CD4-positive, CD25-positive, alpha-beta regulatory T cell (primary cell): ENCODE measurements at regions not wholly inside any gene's neighbourhood (a gene's known extent, or its start where the extent isn't known, plus 50 kb on each side); places are given as distances from the start of the nearest gene placed in this dataset.
"Not testable (repeated sequence)": the region's sequence is repeated elsewhere in the genome, so short reads cannot be mapped to it uniquely, and the experiment has no call there.

Experiments
- ATAC-seq, 2 donors: fragments of 150-1000 bp; cut with Tn5 transposase; one replicate each; pipeline ENCODE4 v1.10.0; 2021; ENCODE audit warnings: low read depth in 2 of 2, moderate number of reproducible peaks in 2 of 2, moderate library complexity in 1 of 2
- DNase-seq, 3 donors: peaks; one replicate each; pipeline versions ENCODE4 v3.0.0 to v3.0.0-alpha.2; 2012 to 2022; ENCODE audit warnings: mixed read lengths in 1 of 3
- H3K27ac ChIP-seq: one replicate; pipeline ENCODE4 v1.7.0; 2013; ENCODE audit warnings: mild to moderate bottlenecking, low read length; ENCODE audit not compliant: insufficient read depth, poor library complexity, severe bottlenecking
- H3K27me3 ChIP-seq: one replicate; pipeline ENCODE4 v1.7.0; 2013; ENCODE audit warnings: low read length; ENCODE audit not compliant: control insufficient read depth, insufficient read depth
- H3K36me3 ChIP-seq: one replicate; pipeline ENCODE4 v1.7.0; 2013; ENCODE audit warnings: mild to moderate bottlenecking, low read length, moderate library complexity; ENCODE audit not compliant: control insufficient read depth, insufficient read depth
- H3K4me1 ChIP-seq: 2 replicates; pipeline ENCODE4 v1.7.0; 2013; ENCODE audit warnings: mild to moderate bottlenecking, low read length; ENCODE audit not compliant: insufficient read depth, control insufficient read depth, poor library complexity, severe bottlenecking
- H3K4me3 ChIP-seq: one replicate; pipeline ENCODE4 v1.7.0; 2013; ENCODE audit warnings: low read depth, mild to moderate bottlenecking, low read length, moderate library complexity
- H3K9me3 ChIP-seq, 2 experiments: 1 replicate in 1 of 2; 2 replicates in 1 of 2; pipeline ENCODE4 v1.7.0; 2013; ENCODE audit warnings: low read length in 2 of 2, mild to moderate bottlenecking in 1 of 2, moderate library complexity in 1 of 2; ENCODE audit not compliant: control insufficient read depth in 2 of 2
- H3K27ac Mint-ChIP-seq, 3 donors: one replicate each; pipeline ENCODE4 v1.8.0; 2020 to 2022; ENCODE audit warnings: mild to moderate bottlenecking in 3 of 3, mixed read lengths in 3 of 3, moderate library complexity in 2 of 3
- H3K27me3 Mint-ChIP-seq: one replicate; pipeline ENCODE4 v1.8.0; 2022; ENCODE audit warnings: mild to moderate bottlenecking, mixed read lengths
- H3K36me3 Mint-ChIP-seq: one replicate; pipeline ENCODE4 v1.8.0; 2020; ENCODE audit warnings: mixed read lengths
- H3K4me1 Mint-ChIP-seq, 4 donors: one replicate each; pipeline ENCODE4 v1.8.0; 2020 to 2022; ENCODE audit warnings: mixed read lengths in 4 of 4, mild to moderate bottlenecking in 1 of 4
- H3K4me3 Mint-ChIP-seq, 4 donors: one replicate each; pipeline ENCODE4 v1.8.0; 2020 to 2022; ENCODE audit warnings: mild to moderate bottlenecking in 4 of 4, mixed read lengths in 4 of 4, moderate library complexity in 3 of 4
- H3K9me3 Mint-ChIP-seq, 7 donors: one replicate each; pipeline ENCODE4 v1.8.0; 2020 to 2022; ENCODE audit warnings: mixed read lengths in 7 of 7, mild to moderate bottlenecking in 3 of 7, moderate library complexity in 2 of 7

DNA sequence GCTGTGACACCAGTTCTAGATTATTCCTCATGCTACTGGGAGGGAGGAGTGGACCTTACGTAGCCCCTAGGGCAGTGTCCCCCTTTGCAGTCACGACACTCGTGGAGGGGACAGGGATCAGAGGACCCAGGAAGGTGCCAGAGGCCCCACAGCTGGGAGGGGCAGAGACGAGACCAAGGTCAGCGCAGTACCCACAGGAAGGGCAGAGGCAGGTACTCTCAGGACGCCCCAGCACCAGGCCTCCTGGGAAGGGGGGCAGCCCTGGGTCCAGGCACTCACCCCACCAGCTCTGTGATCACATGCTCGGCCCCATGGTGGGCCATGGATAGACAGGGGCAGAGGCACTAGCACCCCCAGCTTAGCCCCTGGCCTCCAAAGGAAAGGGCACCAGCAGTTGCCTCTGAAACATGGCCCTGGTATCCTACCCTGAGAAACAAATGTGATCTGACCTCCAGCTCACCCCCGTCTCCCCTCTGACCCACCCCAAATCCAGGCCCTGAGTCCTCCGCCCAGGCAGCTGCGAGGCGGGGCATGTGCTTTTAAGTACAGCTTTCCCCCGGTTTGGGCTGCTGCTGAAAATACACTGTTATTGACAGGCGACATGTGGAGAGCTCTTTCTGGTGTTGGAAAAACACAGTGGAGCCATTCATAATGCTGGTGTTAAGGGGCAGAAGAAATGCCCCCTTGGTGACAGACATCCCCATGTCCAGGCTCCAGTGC, 361.9 kb downstream of the C16orf95 start:
- Mint-ChIP-seq H3K4me1 (peaks cover 0 to 6% (median 1%) of the 10 kb centered on the region in 4 donors), H3K27ac (no peak overlapping the region)
- ATAC-seq: no peak

DNA sequence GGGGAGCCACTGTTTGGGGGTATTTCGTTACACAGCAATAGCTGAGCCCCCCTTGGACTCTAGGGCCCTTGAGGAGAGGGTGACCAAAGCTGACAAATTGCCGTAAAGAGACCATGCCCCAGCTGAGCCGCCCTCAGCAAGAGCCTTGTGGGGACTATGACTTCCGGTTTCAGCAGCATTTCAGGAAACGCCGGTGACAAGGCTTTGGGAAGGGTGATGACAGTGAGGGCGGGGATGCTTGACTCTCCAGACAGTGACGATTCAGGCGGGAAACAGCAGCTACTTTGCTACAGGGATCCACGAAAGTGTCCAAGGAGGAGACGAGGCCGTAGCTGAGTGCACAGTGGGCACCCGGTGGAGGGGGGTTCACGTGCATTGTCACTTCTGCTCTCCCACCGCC, 360.8 kb downstream of the C16orf95 start:
- Histone ChIP-seq H3K9me3 (no peaks in the 10 kb centered on the region), H3K36me3 (no peaks in the 10 kb centered on the region), H3K4me1 (no peaks in the 10 kb centered on the region), H3K27ac (no peak overlapping the region), H3K27me3 (no peaks in the 10 kb centered on the region), H3K4me3 (no peak overlapping the region)
- Mint-ChIP-seq H3K4me1 (peaks cover 0 to 6% (median 1%) of the 10 kb centered on the region in 4 donors), H3K36me3 (no peaks in the 10 kb centered on the region), H3K4me3 (no peak overlapping the region), H3K27ac (peak overlapping the region in 1 of 3 donors; percentile 3), H3K9me3 (peaks cover 0 to 1% (median 0%) of the 10 kb centered on the region in 7 donors), H3K27me3 (peaks cover 5% of the 10 kb centered on the region)
- no peak for DNase-seq
- ATAC-seq: no peak

More for the DNA sequence above, 361.9 kb downstream of the C16orf95 start:
- Mint-ChIP-seq H3K9me3 (peaks cover 0 to 1% (median 0%) of the 10 kb centered on the region in 7 donors), H3K4me3 (no peak overlapping the region), H3K36me3 (no peaks in the 10 kb centered on the region), H3K27me3 (peaks cover 2% of the 10 kb centered on the region)
- Histone ChIP-seq H3K4me1 (no peaks in the 10 kb centered on the region), H3K9me3 (no peaks in the 10 kb centered on the region), H3K27ac (no peak overlapping the region), H3K4me3 (no peak overlapping the region), H3K27me3 (no peaks in the 10 kb centered on the region), H3K36me3 (no peaks in the 10 kb centered on the region)
- no peak for DNase-seq

GRCh38 chr16:86957662-86958198, 359.5 kb downstream of the C16orf95 start:
- not testable (repeated sequence) for H3K27ac Mint-ChIP-seq, H3K27ac ChIP-seq, H3K9me3 Mint-ChIP-seq, H3K27me3 ChIP-seq, H3K4me1 Mint-ChIP-seq, H3K4me3 Mint-ChIP-seq, ATAC-seq, H3K27me3 Mint-ChIP-seq, H3K36me3 ChIP-seq, H3K36me3 Mint-ChIP-seq, H3K4me1 ChIP-seq, H3K9me3 ChIP-seq, DNase-seq, H3K4me3 ChIP-seq

DNA sequence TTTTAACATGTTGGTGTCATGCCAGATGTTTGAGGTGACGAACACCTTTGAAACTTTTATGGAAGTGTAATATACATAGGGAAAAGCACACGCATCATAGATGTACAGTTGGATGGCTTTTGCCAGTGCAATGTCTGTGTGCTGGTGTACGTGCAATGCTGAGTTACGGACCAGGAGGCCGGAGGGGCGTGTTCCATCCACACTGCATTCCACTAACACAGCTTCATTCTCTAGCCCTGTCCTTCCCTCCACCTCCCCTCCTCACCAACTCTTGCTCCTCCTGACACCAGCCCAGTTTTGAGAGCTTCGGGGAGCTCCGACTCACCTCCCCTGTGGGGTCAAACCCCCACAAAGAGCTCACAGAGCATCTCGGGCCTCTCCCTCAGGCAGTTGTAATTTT, 358.8 kb downstream of the C16orf95 start:
- no peak overlapping the region for H3K4me3 ChIP-seq
- H3K36me3 ChIP-seq: no peaks in the 10 kb centered on the region
- no peak for DNase-seq
- H3K4me3 Mint-ChIP-seq: no peak overlapping the region
- ATAC-seq: no peak
- no peaks in the 10 kb centered on the region for H3K9me3 ChIP-seq
- no peak overlapping the region for H3K27ac ChIP-seq
- peaks cover 5% of the 10 kb centered on the region for H3K27me3 Mint-ChIP-seq
- no peak overlapping the region for H3K27ac Mint-ChIP-seq
- no peaks in the 10 kb centered on the region for H3K27me3 ChIP-seq
- H3K4me1 Mint-ChIP-seq: peaks cover 0 to 6% (median 1%) of the 10 kb centered on the region in 4 donors
- no peaks in the 10 kb centered on the region for H3K4me1 ChIP-seq
- H3K9me3 Mint-ChIP-seq: peaks cover 0 to 1% (median 0%) of the 10 kb centered on the region in 7 donors
- H3K36me3 Mint-ChIP-seq: no peaks in the 10 kb centered on the region

GRCh38 chr16:86959091-86959651, 358.0 kb downstream of the C16orf95 start:
- Histone ChIP-seq H3K4me3 (no peak overlapping the region), H3K36me3 (no peaks in the 10 kb centered on the region), H3K27ac (no peak overlapping the region), H3K4me1 (no peaks in the 10 kb centered on the region), H3K9me3 (no peaks in the 10 kb centered on the region), H3K27me3 (no peaks in the 10 kb centered on the region)
- no peaks in the 10 kb centered on the region for H3K36me3 Mint-ChIP-seq
- H3K9me3 Mint-ChIP-seq: no peaks in the 10 kb centered on the region
- H3K4me3 Mint-ChIP-seq: no peak overlapping the region
- DNase-seq: no peak
- ATAC-seq: no peak
- H3K27me3 Mint-ChIP-seq: peaks cover 5% of the 10 kb centered on the region
- peaks cover 0 to 6% (median 1%) of the 10 kb centered on the region in 4 donors for H3K4me1 Mint-ChIP-seq
- no peak overlapping the region for H3K27ac Mint-ChIP-seq

GRCh38 chr16:86959729-86960128, 357.5 kb downstream of the C16orf95 start:
- Histone ChIP-seq H3K36me3 (no peaks in the 10 kb centered on the region), H3K4me1 (no peaks in the 10 kb centered on the region), H3K9me3 (no peaks in the 10 kb centered on the region), H3K4me3 (no peak overlapping the region), H3K27me3 (no peaks in the 10 kb centered on the region), H3K27ac (no peak overlapping the region)
- no peaks in the 10 kb centered on the region for H3K9me3 Mint-ChIP-seq
- peaks cover 5% of the 10 kb centered on the region for H3K27me3 Mint-ChIP-seq
- no peak for DNase-seq
- peaks cover 0 to 6% (median 1%) of the 10 kb centered on the region in 4 donors for H3K4me1 Mint-ChIP-seq
- H3K27ac Mint-ChIP-seq: no peak overlapping the region
- no peak overlapping the region for H3K4me3 Mint-ChIP-seq
- ATAC-seq: no peak
- no peaks in the 10 kb centered on the region for H3K36me3 Mint-ChIP-seq

DNA sequence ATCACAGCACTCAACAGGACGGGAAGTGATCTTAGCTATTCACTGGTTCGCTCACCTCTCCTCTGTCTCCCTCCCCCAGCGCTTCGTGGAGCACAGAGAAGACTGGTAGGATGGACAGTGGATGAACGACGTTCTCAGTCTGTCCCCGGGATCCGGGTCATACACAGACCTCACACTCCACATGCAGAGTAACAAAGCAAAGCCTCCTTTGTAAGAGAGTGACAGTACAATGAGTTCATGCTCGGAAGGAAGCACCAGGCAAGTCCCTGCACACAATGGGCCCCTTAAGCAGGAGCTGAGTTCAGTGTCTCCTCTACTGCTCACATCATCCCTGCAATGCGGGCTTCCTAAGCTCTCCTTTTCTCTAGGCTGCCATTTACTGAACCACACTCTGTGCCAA, 356.9 kb downstream of the C16orf95 start:
- H3K4me1 Mint-ChIP-seq: peaks cover 0 to 6% (median 1%) of the 10 kb centered on the region in 4 donors
- no peaks in the 10 kb centered on the region for H3K9me3 Mint-ChIP-seq
- ATAC-seq: no peak
- no peak for DNase-seq
- H3K9me3 ChIP-seq: no peaks in the 10 kb centered on the region
- H3K27ac Mint-ChIP-seq: no peak overlapping the region
- no peak overlapping the region for H3K27ac ChIP-seq
- H3K4me3 ChIP-seq: no peak overlapping the region
- H3K36me3 ChIP-seq: no peaks in the 10 kb centered on the region
- peaks cover 5% of the 10 kb centered on the region for H3K27me3 Mint-ChIP-seq
- H3K36me3 Mint-ChIP-seq: no peaks in the 10 kb centered on the region
- H3K4me1 ChIP-seq: no peaks in the 10 kb centered on the region
- no peak overlapping the region for H3K4me3 Mint-ChIP-seq
- H3K27me3 ChIP-seq: no peaks in the 10 kb centered on the region

DNA sequence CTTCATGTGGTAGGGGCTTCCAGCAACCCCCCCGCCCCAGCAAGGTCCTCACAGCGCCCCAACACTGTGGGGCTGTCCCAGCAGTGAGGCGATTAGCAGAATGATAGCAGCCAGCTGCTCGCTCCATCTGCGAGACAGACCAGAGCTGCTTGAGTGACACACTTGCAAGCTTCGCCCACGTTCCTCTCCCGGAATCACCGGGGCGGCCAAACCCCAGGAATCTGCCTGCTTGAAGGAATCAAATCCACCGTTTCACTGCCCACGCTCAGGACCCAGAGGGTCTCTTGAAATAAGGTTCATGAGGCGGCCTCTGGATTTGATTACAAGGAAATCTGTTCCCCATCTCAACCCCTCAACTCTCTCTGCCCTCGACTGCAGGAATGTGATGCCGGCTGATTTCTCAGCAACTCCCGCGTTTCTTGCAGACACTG, 356.0 kb downstream of the C16orf95 start:
- Mint-ChIP-seq H3K9me3 (no peaks in the 10 kb centered on the region), H3K27ac (no peak overlapping the region), H3K4me3 (no peak overlapping the region), H3K36me3 (no peaks in the 10 kb centered on the region), H3K27me3 (peaks cover 5% of the 10 kb centered on the region), H3K4me1 (peaks cover 0 to 6% (median 0%) of the 10 kb centered on the region in 4 donors)
- no peak overlapping the region for H3K27ac ChIP-seq
- H3K4me1 ChIP-seq: no peaks in the 10 kb centered on the region
- H3K9me3 ChIP-seq: no peaks in the 10 kb centered on the region
- no peaks in the 10 kb centered on the region for H3K27me3 ChIP-seq
- no peaks in the 10 kb centered on the region for H3K36me3 ChIP-seq
- DNase-seq (no peak), ATAC-seq (no peak)
- H3K4me3 ChIP-seq: no peak overlapping the region
